SK-N-SH (cell line): ENCODE measurements at regions not wholly inside any gene's neighbourhood (a gene's known extent, or its start where the extent isn't known, plus 50 kb on each side); places are given as distances from the start of the nearest gene placed in this dataset.

Source experiments
- CTCF ChIA-PET: fragments of 300-600, 350-600 bp; formaldehyde crosslinking; extraction: SDS; loops from one replicate; lab custom pipeline; 2021; lab: Yijun Ruan, JAX
- POLR2A ChIA-PET: fragments of 350-600 bp; sonication (Branson Sonifier 250); formaldehyde crosslinking; extraction: SDS; loops from one replicate; lab custom pipeline; 2020; ENCODE audit warnings: antibody characterized with exemption, inconsistent platforms; lab: Yijun Ruan, JAX
- DNase-seq: peaks from one replicate; pipeline ENCODE4 v3.0.0; 2012
- H2AFZ ChIP-seq: fragments of 200-600 bp; sonication (generic); 2 replicates; pipeline ENCODE4 v1.8.1; 2016; ENCODE audit warnings: antibody characterized with exemption, mild to moderate bottlenecking, low read depth
- H3F3A ChIP-seq: fragments of 200-600 bp; sonication (generic); replicated peaks from 2 replicates; pipeline ENCODE3; 2016; ENCODE audit warnings: antibody characterized with exemption, mild to moderate bottlenecking; ENCODE audit not compliant: insufficient read depth
- H3K27ac ChIP-seq, 2 experiments: fragments of 200-500 bp in 1 of 2; fragments of 200-600 bp in 1 of 2; sonication (Bioruptor generic) in 1 of 2; sonication (generic), shearing (Covaris generic) in 1 of 2; 2 replicates each; pipeline versions ENCODE4 v1.5.1 to v1.6.1; 2014 to 2016; ENCODE audit warnings: low read depth in 2 of 2, inconsistent platforms in 1 of 2, low read length in 1 of 2, mild to moderate bottlenecking in 1 of 2, mixed read lengths in 1 of 2
- H3K27me3 ChIP-seq: fragments of 200-600 bp; sonication (generic), shearing (Covaris generic); 2 replicates; pipeline ENCODE4 v1.6.1; 2016; ENCODE audit warnings: mixed run types; ENCODE audit not compliant: insufficient read depth
- H3K36me3 ChIP-seq, 2 experiments: fragments of 200-500 bp in 1 of 2; fragments of 200-600 bp in 1 of 2; sonication (Bioruptor generic) in 1 of 2; sonication (generic) in 1 of 2; replicated peaks in 1 of 2; 2 replicates each; pipeline versions ENCODE3 to v1.5.1; 2014 to 2016; ENCODE audit warnings: low read length in 1 of 2, mild to moderate bottlenecking in 1 of 2; ENCODE audit not compliant: insufficient read depth in 2 of 2, control insufficient read depth in 1 of 2
- H3K4me1 ChIP-seq, 2 experiments: fragments of 200-500 bp in 1 of 2; fragments of 200-600 bp in 1 of 2; sonication (Bioruptor generic) in 1 of 2; sonication (generic), shearing (Covaris generic) in 1 of 2; 2 replicates each; pipeline versions ENCODE4 v1.5.1 to v1.6.1; 2014 to 2016; ENCODE audit warnings: low read depth in 1 of 2, low read length in 1 of 2, mixed run types in 1 of 2; ENCODE audit not compliant: insufficient read depth in 2 of 2, control insufficient read depth in 1 of 2
- H3K4me2 ChIP-seq: fragments of 200-600 bp; sonication (generic), shearing (Covaris generic); 2 replicates; pipeline ENCODE4 v1.6.1; 2017; ENCODE audit warnings: mixed run types
- H3K4me3 ChIP-seq, 2 experiments: fragments of 200-500 bp in 1 of 2; fragments of 200-600 bp in 1 of 2; sonication (Bioruptor generic) in 1 of 2; sonication (generic), shearing (Covaris generic) in 1 of 2; 2 replicates each; pipeline versions ENCODE4 v1.5.1 to v1.8.1; 2014 to 2016; ENCODE audit warnings: low read depth in 2 of 2, inconsistent platforms in 1 of 2, low read length in 1 of 2, mild to moderate bottlenecking in 1 of 2, mixed read lengths in 1 of 2, moderate library complexity in 1 of 2
- H3K79me2 ChIP-seq: fragments of 200-600 bp; sonication (generic); 2 replicates; pipeline ENCODE4 v1.8.1; 2017; ENCODE audit warnings: mild to moderate bottlenecking; ENCODE audit not compliant: insufficient read depth
- H3K9ac ChIP-seq: fragments of 200-600 bp; sonication (generic); 2 replicates; pipeline ENCODE4 v1.6.1; 2017; ENCODE audit warnings: mixed run types
- H3K9me2 ChIP-seq: fragments of 200-600 bp; sonication (generic); 2 replicates; pipeline ENCODE4 v1.6.1; 2017; ENCODE audit warnings: mixed run types
- H3K9me3 ChIP-seq: fragments of 200-600 bp; sonication (generic); 2 replicates; pipeline ENCODE4 v1.6.1; 2017; ENCODE audit warnings: mixed run types, mild to moderate bottlenecking, moderate library complexity
- H4K20me1 ChIP-seq: fragments of 200-600 bp; sonication (generic); 2 replicates; pipeline ENCODE4 v1.6.1; 2017; ENCODE audit warnings: mild to moderate bottlenecking, mixed run types; ENCODE audit not compliant: insufficient read depth
- CHD2 ChIP-seq: fragments of 150-350 bp; IDR thresholded peaks from 2 replicates; pipeline ENCODE4 v1.6.1; 2018; ENCODE audit warnings: low read length; ENCODE audit not compliant: partially characterized antibody
- EP300 ChIP-seq, 2 experiments: IDR thresholded peaks; 2 replicates each; pipeline versions ENCODE4 v1.4.0 to v1.6.1; 2012; ENCODE audit warnings: borderline replicate concordance in 1 of 2, low read depth in 1 of 2, low read length in 1 of 2
- FOSL2 ChIP-seq: IDR thresholded peaks from 2 replicates; pipeline ENCODE4 v1.4.0; 2012; ENCODE audit warnings: low read depth, mild to moderate bottlenecking, moderate library complexity, borderline replicate concordance
- FOXM1 ChIP-seq: IDR thresholded peaks from 2 replicates; pipeline ENCODE4 v1.4.0; 2012; ENCODE audit warnings: low read depth, mild to moderate bottlenecking
- GABPA ChIP-seq: IDR thresholded peaks from 2 replicates; pipeline ENCODE4 v1.4.0; 2012; ENCODE audit warnings: low read depth, mild to moderate bottlenecking
- JUND ChIP-seq: IDR thresholded peaks from 2 replicates; pipeline ENCODE4 v1.4.0; 2012
- MEF2A ChIP-seq: IDR thresholded peaks from 2 replicates; pipeline ENCODE4 v1.4.0; 2012; ENCODE audit warnings: low read depth, borderline replicate concordance
- RCOR1 ChIP-seq: fragments of 150-350 bp; IDR thresholded peaks from 2 replicates; pipeline ENCODE4 v1.6.1; 2017; ENCODE audit warnings: antibody characterized with exemption, low read length
- REST ChIP-seq: IDR thresholded peaks from 2 replicates; pipeline ENCODE4 v1.6.1; 2012; ENCODE audit warnings: mild to moderate bottlenecking, low read depth, low read length, moderate library complexity
- RFX5 ChIP-seq: IDR thresholded peaks from 2 replicates; pipeline ENCODE4 v1.6.1; 2012; ENCODE audit warnings: mild to moderate bottlenecking, improper control_type of control experiment, low read length
- RXRA ChIP-seq: IDR thresholded peaks from 2 replicates; pipeline ENCODE4 v1.4.0; 2012; ENCODE audit warnings: low read depth, mild to moderate bottlenecking, borderline replicate concordance
- TAF1 ChIP-seq: IDR thresholded peaks from 2 replicates; pipeline ENCODE4 v1.6.1; 2012; ENCODE audit warnings: low read depth, mild to moderate bottlenecking, low read length, moderate library complexity, borderline replicate concordance
- TCF12 ChIP-seq: IDR thresholded peaks from 2 replicates; pipeline ENCODE4 v1.4.0; 2012
- USF1 ChIP-seq: IDR thresholded peaks from 2 replicates; pipeline ENCODE4 v1.4.0; 2012; ENCODE audit warnings: low read depth, borderline replicate concordance
- WGBS: methylation state at CpG from one replicate; pipeline ENCODE4 v1.1.6; 2017; ENCODE audit warnings: low lambda C conversion rate; 5-methylcytosine and 5-hydroxymethylcytosine counted together

GRCh38 chr10:4046712-4047354, 261.8 kb upstream of the KLF6 start (continued):
- TF ChIP-seq USF1, result no peak

- H3K79me2 ChIP-seq, result no peaks in the 10 kb centered on the region
- no peaks in the 10 kb centered on the region for H3K27me3 ChIP-seq
- H3K4me3 ChIP-seq, result no peak overlapping the region
- ChIA-PET POLR2A (no interaction called here), CTCF (interaction anchor here (1.0 kb wide), 1 partner anchor 8 kb away, joined by 3 read pairs; no protein-coding TSS in a partner anchor)
- no peak overlapping the region for H3K27ac ChIP-seq
- H3K9me3 ChIP-seq, result no peaks in the 10 kb centered on the region
- H2AFZ ChIP-seq, result no peak overlapping the region
- DNase-seq, result no peak
- H3K4me1 ChIP-seq, result no peaks in the 10 kb centered on the region
- no peaks in the 10 kb centered on the region for H3F3A ChIP-seq
- no peak for TF ChIP-seq TCF12
- TF ChIP-seq FOXM1, result no peak
- TF ChIP-seq RXRA, result no peak
- no peak for TF ChIP-seq TAF1
- TF ChIP-seq EP300 (IDR thresholded peaks at IDR 0.05; ENCODE audit: borderline replicate concordance in 1 of 2, low read depth in 1 of 2, low read length in 1 of 2), result no peak
- no peak for TF ChIP-seq REST
- TF ChIP-seq RCOR1, result no peak
- TF ChIP-seq FOSL2, result no peak
- no peak overlapping the region for H3K4me2 ChIP-seq
- WGBS, result 93% methylated on average over 3 of the region's 3 CpGs
- no peaks in the 10 kb centered on the region for H3K9me2 ChIP-seq
- no peak overlapping the region for H3K9ac ChIP-seq
- H3K36me3 ChIP-seq, result no peaks in the 10 kb centered on the region
- no peaks in the 10 kb centered on the region for H4K20me1 ChIP-seq
These were observed 261.0 kb upstream of the KLF6 start for GRCh38 chr10:4046030-4046429.

GRCh38 chr10:4043897-4044665, 259.1 kb upstream of the KLF6 start:
- H3F3A ChIP-seq, result no peaks in the 10 kb centered on the region
- TF ChIP-seq TAF1, result no peak
- TF ChIP-seq RCOR1, result no peak
- no peak for TF ChIP-seq GABPA
- no peak for TF ChIP-seq CHD2
- TF ChIP-seq RFX5, result no peak
- TF ChIP-seq JUND, result no peak
- no peak for TF ChIP-seq RXRA
- TF ChIP-seq MEF2A, result no peak
- no peak overlapping the region for H3K4me2 ChIP-seq
- no peak overlapping the region for H3K4me3 ChIP-seq
- H3K4me1 ChIP-seq, result no peaks in the 10 kb centered on the region
- H3K36me3 ChIP-seq, result no peaks in the 10 kb centered on the region
- no peaks in the 10 kb centered on the region for H3K9me3 ChIP-seq
- POLR2A ChIA-PET, result no interaction called here
- H3K9ac ChIP-seq, result no peak overlapping the region
- no peaks in the 10 kb centered on the region for H3K9me2 ChIP-seq
- no peaks in the 10 kb centered on the region for H3K27me3 ChIP-seq
- no peak for DNase-seq
- CTCF ChIA-PET, result interaction anchor here (0.6 kb wide), 1 partner anchor 568 kb away, joined by 3 read pairs; no protein-coding TSS in a partner anchor
- WGBS, result 85% methylated on average over 6 of the region's 7 CpGs
- H4K20me1 ChIP-seq, result no peaks in the 10 kb centered on the region
- no peaks in the 10 kb centered on the region for H3K79me2 ChIP-seq
- no peak overlapping the region for H3K27ac ChIP-seq
- H2AFZ ChIP-seq, result no peak overlapping the region
